Putamen (tissue), 1 donor: ENCODE measurements at regions not wholly inside any gene's neighbourhood (a gene's known extent, or its start where the extent isn't known, plus 50 kb on each side); places are given as distances from the start of the nearest gene placed in this dataset.

ENCODE experiments used
- DNase-seq: peaks from one replicate; pipeline ENCODE4 v3.0.0-alpha.2; 2016; ENCODE audit warnings: low spot score

GRCh38 chr2:122506620-122507019 is 751.2 kb downstream of the TSN start:
- DNase-seq, result no peak

DNA sequence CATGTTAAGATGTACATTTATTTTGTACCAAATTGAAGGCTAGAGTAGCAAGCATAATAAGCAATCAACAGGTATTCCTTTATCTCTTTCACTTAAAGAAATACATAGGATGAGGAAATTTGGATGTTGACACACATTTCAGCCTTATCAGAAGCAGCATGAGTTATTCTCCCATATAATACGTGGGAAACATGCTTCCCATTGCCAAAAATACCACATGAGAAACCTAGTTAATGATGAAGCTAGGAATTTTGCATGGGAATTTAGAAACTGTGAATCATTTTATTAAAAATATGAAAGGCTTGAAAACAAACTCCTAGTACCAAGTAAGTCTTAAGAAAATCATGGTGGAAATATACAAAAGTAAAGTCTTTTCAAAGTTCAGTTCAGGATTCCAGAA is 751.8 kb downstream of the TSN start:
- no peak for DNase-seq

DNA sequence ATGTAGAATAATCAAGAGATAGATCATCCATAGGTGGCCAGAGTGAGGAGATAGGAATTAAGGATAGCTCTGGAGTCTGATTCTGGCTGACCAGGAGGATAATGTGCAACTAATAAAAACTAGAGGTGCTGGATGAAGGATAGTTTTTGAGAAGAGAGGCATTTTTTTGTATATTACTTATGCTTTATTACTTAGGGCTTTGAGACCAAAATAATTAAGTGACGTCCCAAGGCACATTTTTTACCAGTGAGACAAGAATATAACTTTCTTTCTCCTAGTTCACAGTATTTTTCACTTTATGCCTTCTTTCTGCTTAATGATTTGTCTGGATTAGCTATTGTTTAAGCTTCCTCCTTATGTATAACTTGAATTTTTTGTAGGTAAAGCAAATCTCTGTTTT is 756.6 kb downstream of the TSN start:
- no peak for DNase-seq

DNA sequence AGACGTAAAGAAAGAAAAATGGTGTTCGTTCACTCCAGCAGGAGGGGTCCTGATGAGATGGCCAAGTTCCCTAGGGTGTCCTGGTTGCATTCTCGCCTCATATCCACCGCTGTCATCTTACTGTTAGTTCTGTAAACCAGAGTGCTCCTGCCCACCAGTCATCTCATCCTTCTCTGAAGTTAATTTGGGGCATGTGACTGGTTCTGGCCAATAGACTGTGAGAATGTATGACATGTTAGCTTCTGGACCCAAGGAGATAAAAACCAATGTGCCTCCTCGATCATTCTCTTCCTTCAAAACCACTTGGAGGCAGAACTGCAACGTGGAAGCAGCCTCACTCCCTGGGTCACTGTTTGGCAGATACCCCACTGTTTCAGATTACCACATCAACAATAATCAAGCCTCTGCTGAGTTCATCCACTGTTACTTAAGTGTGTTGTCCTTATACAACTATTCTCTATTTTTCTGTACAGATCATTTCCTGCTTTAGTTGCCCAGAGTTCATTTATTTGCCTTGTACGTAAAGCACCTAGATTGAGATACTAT is 759.1 kb downstream of the TSN start:
- no peak for DNase-seq

- no peak for DNase-seq
Measured at GRCh38 chr2:122515731-122516290, 760.4 kb downstream of the TSN start.

DNA sequence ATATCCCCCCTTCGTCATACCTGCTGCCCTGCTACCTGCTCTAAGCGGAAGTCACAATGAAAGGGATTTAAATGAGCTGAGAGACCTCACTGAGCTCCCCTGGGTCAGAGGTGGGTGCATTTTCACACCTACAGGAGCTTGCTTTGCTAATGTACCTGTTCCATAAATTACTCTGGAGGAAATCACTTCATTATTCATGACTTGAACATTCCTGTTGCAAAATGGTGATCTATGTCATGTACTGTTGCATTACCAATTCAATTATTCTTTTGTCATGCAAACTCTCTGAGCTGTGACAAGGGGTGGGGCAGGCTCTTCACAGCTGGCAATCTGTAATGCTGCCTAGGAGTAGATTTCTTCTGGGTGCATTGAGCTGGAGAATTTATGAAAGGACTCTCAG is 761.3 kb downstream of the TSN start:
- peak; percentile 6 for DNase-seq

- no peak for DNase-seq
Measured at GRCh38 chr2:122519366-122519765, 763.9 kb downstream of the TSN start.

DNA sequence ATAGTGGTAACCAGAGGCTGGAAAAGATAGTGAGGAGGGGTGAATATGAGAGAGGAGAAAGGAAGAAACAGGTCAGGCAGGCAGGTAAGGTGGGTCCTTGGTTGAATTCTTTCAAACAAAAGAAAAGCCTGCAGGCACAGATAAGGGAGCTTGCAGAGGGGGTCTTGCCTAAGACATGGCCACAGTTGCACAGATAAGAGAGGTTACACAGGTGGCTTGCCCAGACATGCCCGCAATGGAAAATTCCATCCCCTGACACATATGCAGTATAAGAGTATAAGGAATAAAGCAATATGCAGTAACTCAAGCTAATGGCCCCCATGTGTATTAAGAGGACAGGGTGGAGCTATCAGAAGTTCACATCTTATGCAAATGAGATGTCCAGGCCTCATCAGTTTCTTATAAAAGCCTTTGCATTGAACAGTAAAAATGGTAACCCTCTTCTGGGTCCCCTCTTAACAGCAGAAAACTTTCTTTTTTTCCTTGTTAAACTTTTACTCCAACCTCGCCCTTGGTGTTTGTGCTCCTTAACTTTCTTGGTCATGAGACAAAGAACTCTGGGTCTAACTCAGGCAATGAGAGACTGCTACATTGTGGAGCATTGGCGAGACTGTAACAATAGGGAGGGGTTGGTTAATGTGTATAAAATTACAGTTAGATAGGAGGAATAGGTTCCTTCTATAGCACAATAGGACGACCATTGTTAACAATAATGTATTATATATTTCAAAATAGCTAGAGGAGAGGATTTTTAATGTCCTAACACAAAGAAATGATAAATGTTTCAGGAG is 764.6 kb downstream of the TSN start:
- DNase-seq, result no peak

DNA sequence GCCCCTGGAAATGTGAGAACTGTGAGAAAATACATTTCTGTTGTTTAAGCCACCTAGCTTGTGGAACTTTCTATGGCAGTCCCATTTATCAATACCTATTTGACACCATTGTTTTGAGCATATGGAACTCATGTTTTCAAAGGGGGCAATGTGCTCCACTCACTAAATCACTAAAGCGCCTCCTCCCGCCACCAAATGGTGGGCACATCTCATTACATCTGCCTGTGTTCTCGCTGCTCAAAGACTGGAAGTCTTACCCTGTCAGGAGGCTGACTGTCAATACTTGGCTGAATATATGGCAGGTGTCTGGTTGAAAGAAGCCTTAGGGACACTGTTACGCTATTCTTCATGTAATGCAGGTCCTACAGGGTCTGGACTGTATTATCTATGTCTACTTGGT is 767.7 kb downstream of the TSN start:
- DNase-seq, result no peak

GRCh38 chr2:122523981-122524380 is 768.5 kb downstream of the TSN start:
- DNase-seq, result no peak

GRCh38 chr2:122525336-122525735 is 769.9 kb downstream of the TSN start:
- DNase-seq, result no peak

- no peak for DNase-seq
Measured at GRCh38 chr2:122528061-122528460, 772.6 kb downstream of the TSN start.

- DNase-seq, result no peak
Measured at GRCh38 chr2:122528958-122529705, 773.7 kb downstream of the TSN start.

DNA sequence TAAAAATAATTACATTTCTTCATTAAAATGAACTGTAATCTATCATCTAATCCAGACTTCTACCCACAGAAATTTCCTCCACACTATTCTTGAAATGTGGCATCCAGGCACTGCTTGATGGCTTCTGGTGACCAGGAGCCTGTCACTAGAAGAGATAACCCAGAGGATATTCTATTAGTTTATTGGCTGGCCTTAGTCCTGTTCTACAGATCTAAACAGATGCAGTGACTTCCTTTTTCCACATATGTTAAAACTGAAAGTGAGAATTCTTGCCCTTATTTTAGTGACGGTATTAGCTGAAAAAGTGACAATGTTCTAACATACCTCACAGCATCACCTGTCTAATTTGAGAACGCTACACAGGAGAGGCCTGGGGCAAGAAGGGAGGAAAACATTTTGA is 775.4 kb downstream of the TSN start:
- DNase-seq, result no peak

DNA sequence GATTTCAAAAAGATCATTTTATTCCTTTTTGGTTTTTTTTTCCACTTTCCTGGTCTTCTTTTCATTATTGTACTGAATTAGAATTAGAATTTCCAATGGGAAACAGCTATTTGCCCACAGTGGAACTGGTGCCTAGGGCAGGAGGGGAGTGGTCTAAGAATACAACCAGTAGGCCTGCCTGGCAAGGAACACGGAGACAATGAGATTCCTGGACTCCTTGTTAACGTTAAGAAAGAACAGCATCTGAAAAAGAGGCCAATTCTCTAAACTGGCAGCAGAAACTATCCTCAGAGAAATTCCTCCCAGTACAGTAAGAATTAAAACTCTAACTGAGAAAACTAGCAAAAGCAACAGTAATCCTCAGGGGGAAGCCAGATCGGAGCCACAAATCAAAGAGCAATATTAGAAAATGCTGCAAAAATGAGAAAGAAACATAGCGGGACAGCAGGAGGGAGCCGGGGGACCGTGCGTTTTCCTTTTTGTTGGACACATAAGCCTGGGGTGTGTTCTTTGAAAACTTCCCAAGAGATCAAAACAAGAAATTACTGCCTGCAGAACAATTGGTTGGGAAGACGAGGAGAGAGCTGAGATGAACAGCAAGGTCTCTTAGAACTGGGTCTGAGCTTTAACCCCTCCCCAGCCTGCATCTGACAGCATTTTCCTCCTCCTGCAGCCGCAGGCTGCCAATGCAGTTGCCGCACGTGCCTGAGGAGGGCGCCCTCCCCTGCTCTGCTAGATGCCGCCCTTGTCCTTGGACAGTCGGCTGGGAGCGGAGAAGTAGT is 776.0 kb downstream of the TSN start:
- DNase-seq, result no peak

- DNase-seq, result no peak
Measured at GRCh38 chr2:122532072-122532344, 776.6 kb downstream of the TSN start.

DNA sequence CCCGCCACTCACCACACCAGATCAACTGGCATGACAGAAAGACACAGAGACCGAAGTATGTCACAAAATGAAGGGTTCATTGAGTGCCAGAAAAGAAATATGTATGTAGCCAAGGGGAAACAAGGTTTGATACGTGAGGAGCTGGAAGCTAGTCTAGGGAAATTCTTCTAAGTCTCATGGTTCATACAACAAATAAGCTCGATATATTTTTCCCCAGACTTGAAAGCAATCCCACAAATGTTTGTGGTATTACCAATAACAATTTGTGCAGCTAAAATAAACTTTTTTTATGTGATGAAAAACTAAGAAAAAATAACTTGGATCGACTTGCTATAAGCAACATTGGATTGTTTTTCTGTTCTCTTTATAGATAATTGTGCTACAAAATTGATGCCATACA is 777.0 kb downstream of the TSN start:
- no peak for DNase-seq

DNA sequence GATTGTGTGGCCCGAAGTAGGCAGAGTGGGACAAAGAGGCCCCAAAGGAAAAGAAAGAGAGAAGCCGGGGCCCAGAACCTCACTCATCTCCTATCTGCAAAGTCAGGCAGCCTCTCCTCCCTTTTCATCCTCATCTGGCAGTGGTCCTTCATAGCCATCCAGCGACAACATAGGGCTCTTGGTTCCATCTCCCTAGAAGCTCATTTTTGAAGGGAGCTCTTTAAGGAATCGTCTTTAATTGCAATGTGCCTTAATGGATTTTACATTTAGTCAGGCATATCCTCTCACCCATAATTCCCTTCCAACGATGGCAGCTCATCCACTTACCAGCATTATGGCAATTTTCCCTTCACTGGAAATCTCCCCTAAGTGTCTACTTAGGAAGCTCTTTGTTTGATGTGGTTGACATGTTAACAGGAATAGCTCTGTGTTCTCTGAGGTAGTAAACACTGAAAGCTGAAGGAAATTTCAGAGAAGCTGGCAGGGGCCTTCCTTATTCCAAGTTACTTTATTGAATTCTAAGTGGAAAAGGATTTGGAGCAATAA is 780.6 kb downstream of the TSN start:
- DNase-seq, result no peak

DNA sequence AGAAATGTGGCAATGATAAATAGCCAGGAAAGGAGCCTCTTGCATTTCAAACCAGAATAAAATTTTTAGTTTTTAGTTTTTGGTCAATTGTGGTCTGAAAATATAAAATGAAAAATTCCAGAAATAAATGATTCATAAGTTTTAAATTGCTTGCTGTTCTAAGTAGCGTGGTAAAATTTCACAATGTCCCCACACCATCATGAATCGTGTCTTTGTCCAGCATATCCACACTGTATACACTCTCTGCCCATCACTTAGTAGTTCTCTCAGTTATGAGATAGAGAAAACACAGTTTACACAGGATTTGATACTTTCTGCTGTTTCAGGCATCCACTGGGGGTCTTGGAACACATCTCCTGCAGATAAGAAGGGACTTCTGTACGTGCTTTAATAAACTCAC is 783.9 kb downstream of the TSN start:
- DNase-seq, result no peak

DNA sequence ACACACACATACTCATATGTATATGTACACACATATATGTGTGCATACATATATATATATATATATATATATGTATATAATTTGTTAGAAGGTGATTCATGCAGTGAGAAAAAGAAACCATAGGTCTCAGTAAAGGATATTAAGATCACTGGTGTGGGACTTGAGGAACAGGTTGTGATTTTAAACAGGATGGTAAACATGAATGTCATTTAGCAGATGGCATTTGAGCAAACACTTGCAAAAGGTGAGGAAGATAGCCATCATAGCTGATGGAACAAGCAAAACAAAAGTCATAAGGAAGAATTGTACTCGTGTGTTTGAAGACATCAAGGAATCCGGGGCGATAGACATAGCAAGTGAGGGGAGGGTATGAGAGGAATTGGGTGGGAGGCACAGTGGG is 784.5 kb downstream of the TSN start:
- DNase-seq, result no peak

DNA sequence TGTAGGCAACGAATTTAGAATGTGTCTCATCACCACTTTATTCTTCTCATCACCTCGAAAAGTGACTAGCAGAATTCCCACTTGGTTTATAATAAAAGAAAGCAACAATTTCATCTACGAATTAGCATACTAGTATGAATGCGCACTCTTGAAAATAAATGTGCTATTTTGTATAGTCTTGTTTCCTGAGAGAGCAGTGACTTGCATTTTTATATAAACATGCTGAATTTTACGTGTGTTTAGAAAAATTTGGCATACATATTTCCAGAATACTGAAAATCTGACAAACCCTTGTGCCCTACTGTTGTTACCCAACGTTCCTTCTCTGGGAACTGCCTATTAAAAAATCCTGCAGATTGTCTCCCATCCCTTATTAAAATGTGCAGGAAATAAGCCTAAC is 786.8 kb downstream of the TSN start:
- no peak for DNase-seq

- no peak for DNase-seq
Measured at GRCh38 chr2:122542646-122543045, 787.2 kb downstream of the TSN start.
